ENCODE measurements at regions not wholly inside any gene's neighbourhood (a gene's known extent, or its start where the extent isn't known, plus 50 kb on each side); places are given as distances from the start of the nearest gene placed in this dataset.
"Not testable (repeated sequence)": the region's sequence is repeated elsewhere in the genome, so short reads cannot be mapped to it uniquely, and the experiment has no call there.

DNA sequence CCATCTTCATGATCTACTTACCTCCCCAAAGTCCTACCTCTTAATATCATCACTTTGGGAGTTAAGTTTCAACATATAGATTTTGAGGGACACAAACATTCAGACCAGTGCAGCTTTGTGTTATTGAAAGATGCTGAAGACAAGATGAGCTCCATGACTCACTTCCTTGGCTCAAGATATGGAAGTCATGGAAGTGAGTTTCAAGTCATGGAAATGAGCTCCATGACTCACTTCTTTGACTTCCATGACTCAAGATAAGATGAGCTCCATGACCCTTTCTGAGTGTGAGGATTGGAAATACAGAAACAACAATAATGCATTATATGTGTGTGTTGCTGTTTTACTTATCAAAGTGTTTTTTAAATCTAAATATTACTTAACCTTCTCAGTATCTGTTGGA is 170.2 kb upstream of the TPRG1 start:
- Histone ChIP-seq H3K27me3 (ENCODE audit: insufficient read depth, low read length) (no peaks in the 10 kb centered on the region), H3K4me3 (ENCODE audit: low read length) (no peak overlapping the region), H3K4me1 (ENCODE audit: insufficient read depth, low read length) (no peaks in the 10 kb centered on the region), H3K9me3 (ENCODE audit: low read depth, low read length) (no peaks in the 10 kb centered on the region)

- Histone ChIP-seq H3K4me1 (ENCODE audit: insufficient read depth, low read length) (no peaks in the 10 kb centered on the region), H3K27me3 (ENCODE audit: insufficient read depth, low read length) (no peaks in the 10 kb centered on the region), H3K4me3 (ENCODE audit: low read length) (no peak overlapping the region), H3K9me3 (ENCODE audit: low read depth, low read length) (no peaks in the 10 kb centered on the region)
Observed at GRCh38 chr3:189003410-189003809, 168.4 kb upstream of the TPRG1 start.

DNA sequence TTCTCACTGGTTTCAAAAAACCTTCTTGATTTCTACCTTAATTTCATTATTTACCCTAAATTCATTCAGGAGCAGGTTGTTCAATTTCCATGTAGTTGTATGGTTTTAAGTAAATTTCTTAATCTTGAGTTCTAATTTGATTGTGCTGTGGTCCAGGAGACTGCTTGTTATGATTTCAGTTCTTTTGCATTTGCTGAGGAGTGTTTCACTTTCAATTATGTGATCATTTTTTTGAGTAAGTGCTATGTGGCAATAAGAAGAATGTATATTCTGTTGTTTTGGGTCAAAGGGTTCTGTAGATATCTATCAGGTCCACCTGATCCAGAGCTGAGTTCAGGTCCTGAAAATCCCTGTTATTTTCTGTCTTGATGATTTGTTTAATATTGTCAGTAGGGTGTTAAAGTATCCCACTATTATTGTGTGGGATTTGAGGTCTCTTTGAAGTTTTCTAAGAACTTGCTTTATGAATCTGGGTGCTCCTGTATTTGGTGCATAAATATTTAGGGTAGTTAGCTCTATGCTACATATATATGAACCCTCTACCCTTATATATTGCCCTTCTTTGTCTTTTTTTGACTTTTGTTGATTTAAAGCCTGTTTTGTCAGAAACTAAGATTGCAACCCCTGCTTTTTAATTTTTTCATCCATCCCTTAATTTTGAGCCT is 158.4 kb upstream of the TPRG1 start:
- no peaks in the 10 kb centered on the region for H3K27me3 ChIP-seq (ENCODE audit: insufficient read depth, low read length)
- H3K4me1 ChIP-seq (ENCODE audit: insufficient read depth, low read length): no peaks in the 10 kb centered on the region
- H3K9me3 ChIP-seq (ENCODE audit: low read depth, low read length): no peaks in the 10 kb centered on the region
- H3K4me3 ChIP-seq (ENCODE audit: low read length): no peak overlapping the region

DNA sequence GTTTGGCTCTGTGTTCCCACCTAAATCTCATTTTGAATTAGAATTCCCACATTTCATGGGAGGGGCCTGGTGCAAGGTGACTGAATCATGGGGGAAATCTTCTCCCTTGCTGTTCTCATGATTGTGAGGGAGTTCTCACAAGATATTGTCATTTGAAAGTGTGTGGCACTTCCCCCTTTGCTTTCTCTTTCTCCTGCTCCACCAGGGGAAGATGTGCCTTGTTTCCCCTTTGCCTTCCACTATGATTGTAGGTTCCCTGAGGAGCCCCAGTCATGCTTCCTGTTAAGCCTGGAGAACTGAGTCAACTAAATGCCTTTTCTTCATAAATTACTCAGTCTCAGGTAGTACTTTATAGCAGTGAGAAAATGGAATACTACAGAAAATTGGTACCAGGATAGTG is 157.2 kb upstream of the TPRG1 start:
- Histone ChIP-seq H3K4me3 (ENCODE audit: low read length) (no peak overlapping the region), H3K27me3 (ENCODE audit: insufficient read depth, low read length) (no peaks in the 10 kb centered on the region), H3K4me1 (ENCODE audit: insufficient read depth, low read length) (no peaks in the 10 kb centered on the region), H3K9me3 (ENCODE audit: low read depth, low read length) (no peaks in the 10 kb centered on the region)

GRCh38 chr3:189022576-189023466 is 148.9 kb upstream of the TPRG1 start:
- H3K27me3 ChIP-seq (ENCODE audit: insufficient read depth, low read length); H3K4me1 ChIP-seq (ENCODE audit: insufficient read depth, low read length); H3K9me3 ChIP-seq (ENCODE audit: low read depth, low read length); H3K4me3 ChIP-seq (ENCODE audit: low read length): not testable (repeated sequence)

- no peaks in the 10 kb centered on the region for H3K9me3 ChIP-seq (ENCODE audit: low read depth, low read length)
- H3K27me3 ChIP-seq (ENCODE audit: insufficient read depth, low read length): no peaks in the 10 kb centered on the region
- H3K4me3 ChIP-seq (ENCODE audit: low read length): no peak overlapping the region
- H3K4me1 ChIP-seq (ENCODE audit: insufficient read depth, low read length): no peaks in the 10 kb centered on the region
Observed at GRCh38 chr3:189025866-189026265, 145.9 kb upstream of the TPRG1 start.

DNA sequence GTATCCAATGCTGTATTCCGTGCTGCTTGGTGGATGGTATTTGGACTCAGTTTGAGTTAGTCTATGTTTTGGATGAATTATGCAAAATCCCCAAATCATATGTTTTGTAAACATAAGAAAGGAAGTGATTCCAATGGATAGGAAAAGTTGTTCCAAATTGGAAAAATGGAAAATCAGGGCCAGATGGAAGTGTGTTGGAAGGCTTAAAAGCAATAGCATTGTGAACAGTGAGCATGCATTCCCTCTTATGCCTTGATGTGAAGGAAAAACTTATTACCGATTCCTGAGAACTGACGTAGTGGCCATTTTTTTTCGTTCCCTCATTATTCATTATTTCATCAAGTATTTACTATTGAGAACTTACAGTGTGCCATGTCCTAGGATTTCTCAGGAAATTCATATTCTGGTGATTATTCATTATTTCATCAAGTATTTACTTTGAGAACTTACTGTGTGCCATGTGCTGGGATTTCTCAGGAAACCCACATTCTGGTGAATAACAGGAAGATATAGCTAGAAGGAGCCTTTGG is 144.1 kb upstream of the TPRG1 start:
- Histone ChIP-seq H3K9me3 (ENCODE audit: low read depth, low read length) (no peaks in the 10 kb centered on the region), H3K4me3 (ENCODE audit: low read length) (no peak overlapping the region), H3K4me1 (ENCODE audit: insufficient read depth, low read length) (no peaks in the 10 kb centered on the region), H3K27me3 (ENCODE audit: insufficient read depth, low read length) (no peaks in the 10 kb centered on the region)

GRCh38 chr3:189038773-189039745 is 132.7 kb upstream of the TPRG1 start:
- H3K4me1 ChIP-seq (ENCODE audit: insufficient read depth, low read length): peaks cover 17% of the 10 kb centered on the region
- H3K9me3 ChIP-seq (ENCODE audit: low read depth, low read length): no peaks in the 10 kb centered on the region
- H3K27me3 ChIP-seq (ENCODE audit: insufficient read depth, low read length): no peaks in the 10 kb centered on the region
- no peak overlapping the region for H3K4me3 ChIP-seq (ENCODE audit: low read length)

GRCh38 chr3:189040656-189041335 is 131.0 kb upstream of the TPRG1 start:
- H3K9me3 ChIP-seq (ENCODE audit: low read depth, low read length): no peaks in the 10 kb centered on the region
- H3K4me3 ChIP-seq (ENCODE audit: low read length): no peak overlapping the region
- peaks cover 17% of the 10 kb centered on the region for H3K4me1 ChIP-seq (ENCODE audit: insufficient read depth, low read length)
- no peaks in the 10 kb centered on the region for H3K27me3 ChIP-seq (ENCODE audit: insufficient read depth, low read length)

DNA sequence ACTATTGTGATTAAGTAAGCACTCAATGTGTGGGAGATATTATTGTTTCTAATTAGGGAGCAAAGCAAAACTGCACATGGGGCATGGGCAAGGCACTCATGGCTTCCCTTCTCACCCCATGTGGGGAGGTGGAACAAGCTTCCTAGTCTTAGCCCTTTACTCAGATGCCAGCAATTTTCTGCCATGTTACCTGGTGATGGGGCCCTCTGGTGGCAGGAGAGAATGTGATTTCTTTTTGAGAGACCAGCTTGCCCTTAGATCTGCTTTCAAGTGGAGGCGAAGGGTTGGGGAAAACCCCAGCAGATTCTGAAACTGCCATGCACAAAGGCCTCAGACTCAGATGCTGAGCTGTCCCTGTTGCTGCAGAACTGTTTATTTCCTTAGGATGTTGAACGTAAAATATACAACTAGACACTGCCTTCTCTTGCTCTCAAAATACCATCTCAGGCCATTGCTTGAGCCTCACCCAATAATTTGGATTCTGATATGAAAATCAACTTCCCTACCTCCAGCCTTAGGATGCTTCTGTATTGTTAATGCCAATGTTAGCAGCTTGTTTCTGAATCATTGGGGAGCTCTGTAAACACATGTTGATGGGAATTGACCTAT is 130.2 kb upstream of the TPRG1 start:
- H3K4me3 ChIP-seq (ENCODE audit: low read length): no peak overlapping the region
- peaks cover 17% of the 10 kb centered on the region for H3K4me1 ChIP-seq (ENCODE audit: insufficient read depth, low read length)
- H3K9me3 ChIP-seq (ENCODE audit: low read depth, low read length): no peaks in the 10 kb centered on the region
- H3K27me3 ChIP-seq (ENCODE audit: insufficient read depth, low read length): no peaks in the 10 kb centered on the region

DNA sequence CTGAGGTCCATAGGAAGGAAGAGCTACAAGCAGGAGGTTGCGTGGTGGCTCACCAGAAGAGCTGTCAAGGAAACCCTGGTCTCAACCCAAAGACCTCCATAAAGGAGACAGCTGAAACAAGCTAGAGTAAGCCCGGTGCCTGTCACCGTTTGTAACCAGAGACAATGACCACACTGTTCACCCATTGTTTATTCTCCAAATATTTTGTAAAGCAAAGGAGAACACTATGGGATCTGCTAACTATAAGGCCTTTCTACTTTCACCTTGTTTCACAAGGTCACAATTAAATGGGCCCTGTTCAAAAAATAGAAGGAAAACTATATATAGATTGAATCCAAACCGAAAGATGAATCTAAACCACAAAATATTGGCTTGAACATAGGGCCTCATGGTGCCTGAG is 128.9 kb upstream of the TPRG1 start:
- Histone ChIP-seq H3K4me1 (ENCODE audit: insufficient read depth, low read length) (peaks cover 17% of the 10 kb centered on the region), H3K9me3 (ENCODE audit: low read depth, low read length) (no peaks in the 10 kb centered on the region), H3K4me3 (ENCODE audit: low read length) (no peak overlapping the region), H3K27me3 (ENCODE audit: insufficient read depth, low read length) (no peaks in the 10 kb centered on the region)

DNA sequence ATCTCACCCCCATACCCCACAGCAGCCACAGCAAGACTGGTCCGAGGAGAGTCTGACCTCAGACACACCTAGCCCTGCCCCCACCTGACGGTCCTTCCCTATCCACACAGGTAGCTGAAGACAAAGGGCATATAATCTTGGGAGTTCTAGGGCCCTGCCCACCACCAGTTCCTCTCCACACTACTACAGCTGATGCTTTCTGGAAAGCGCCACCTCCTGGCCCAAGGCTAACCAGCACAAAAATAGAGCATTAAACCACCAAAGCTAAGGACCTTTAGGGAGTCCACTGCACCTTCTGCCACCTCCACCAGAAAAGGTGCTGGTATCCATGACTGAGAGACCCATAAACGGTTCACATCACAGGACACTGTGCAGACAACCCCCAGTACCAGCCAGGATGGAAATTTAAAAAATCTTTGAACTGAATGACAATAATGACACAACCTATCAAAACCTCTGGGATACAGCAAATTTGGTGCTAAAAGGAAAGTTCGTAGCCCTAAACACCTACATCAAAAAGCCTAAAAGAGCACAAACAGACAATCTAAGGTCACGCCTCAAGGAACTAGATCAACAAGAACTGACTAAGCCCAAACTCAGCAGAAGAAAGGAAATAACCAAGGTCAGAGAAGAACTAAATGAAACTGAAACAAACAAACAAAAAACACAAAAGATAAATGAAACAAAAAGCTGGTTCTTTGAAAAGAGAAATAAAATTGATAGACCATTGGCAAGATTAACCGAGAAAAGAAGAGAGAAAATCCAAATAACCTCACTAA is 122.1 kb upstream of the TPRG1 start:
- Histone ChIP-seq H3K27me3 (ENCODE audit: insufficient read depth, low read length) (no peaks in the 10 kb centered on the region), H3K4me3 (ENCODE audit: low read length) (no peak overlapping the region), H3K4me1 (ENCODE audit: insufficient read depth, low read length) (no peaks in the 10 kb centered on the region), H3K9me3 (ENCODE audit: low read depth, low read length) (no peaks in the 10 kb centered on the region)

- H3K9me3 ChIP-seq (ENCODE audit: low read depth, low read length): no peaks in the 10 kb centered on the region
- no peaks in the 10 kb centered on the region for H3K27me3 ChIP-seq (ENCODE audit: insufficient read depth, low read length)
- no peaks in the 10 kb centered on the region for H3K4me1 ChIP-seq (ENCODE audit: insufficient read depth, low read length)
- no peak overlapping the region for H3K4me3 ChIP-seq (ENCODE audit: low read length)
Observed at GRCh38 chr3:189053322-189053721, 118.4 kb upstream of the TPRG1 start.

Data from mononuclear cell (primary cell).